ENCODE measurements at regions not wholly inside any gene's neighbourhood (a gene's known extent, or its start where the extent isn't known, plus 50 kb on each side); places are given as distances from the start of the nearest gene placed in this dataset.

DNA sequence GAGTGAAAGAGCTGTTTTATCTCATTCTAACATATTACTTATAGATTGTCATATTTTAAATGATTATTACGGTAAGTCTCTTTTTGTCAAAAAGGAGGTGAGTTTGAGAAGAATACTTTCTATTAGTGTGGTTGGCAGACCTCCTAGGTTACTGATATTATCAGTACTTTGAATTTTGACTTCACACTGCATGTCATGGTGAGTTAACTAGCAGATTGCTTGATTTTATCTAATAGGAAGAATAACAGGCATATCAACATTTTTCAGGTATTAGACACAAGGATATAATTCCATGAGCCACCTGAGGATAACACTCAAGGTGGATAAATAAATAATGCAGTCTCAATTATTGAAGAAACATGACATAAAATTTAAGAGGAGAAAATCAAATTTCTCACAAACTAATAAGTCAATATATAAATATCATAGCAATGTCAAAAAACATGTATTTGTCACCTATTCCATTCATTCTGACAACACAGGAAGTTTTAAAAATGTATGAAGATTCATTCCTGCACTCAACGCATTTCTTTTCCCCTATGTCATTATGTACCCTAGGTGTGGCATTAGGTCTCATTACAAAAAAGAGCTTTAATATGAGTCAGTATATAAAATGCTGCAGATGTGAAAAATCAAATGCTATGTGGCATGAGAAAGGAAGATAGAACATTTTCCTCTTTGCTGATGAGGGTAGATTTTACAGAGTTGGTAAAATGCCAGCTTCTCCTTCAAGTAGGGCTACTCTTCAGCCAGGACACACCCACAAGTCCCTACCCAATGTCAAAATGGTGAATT lies 1621.6 kb downstream of the REEP3 start:
- TF ChIP-seq, protein P1, sequence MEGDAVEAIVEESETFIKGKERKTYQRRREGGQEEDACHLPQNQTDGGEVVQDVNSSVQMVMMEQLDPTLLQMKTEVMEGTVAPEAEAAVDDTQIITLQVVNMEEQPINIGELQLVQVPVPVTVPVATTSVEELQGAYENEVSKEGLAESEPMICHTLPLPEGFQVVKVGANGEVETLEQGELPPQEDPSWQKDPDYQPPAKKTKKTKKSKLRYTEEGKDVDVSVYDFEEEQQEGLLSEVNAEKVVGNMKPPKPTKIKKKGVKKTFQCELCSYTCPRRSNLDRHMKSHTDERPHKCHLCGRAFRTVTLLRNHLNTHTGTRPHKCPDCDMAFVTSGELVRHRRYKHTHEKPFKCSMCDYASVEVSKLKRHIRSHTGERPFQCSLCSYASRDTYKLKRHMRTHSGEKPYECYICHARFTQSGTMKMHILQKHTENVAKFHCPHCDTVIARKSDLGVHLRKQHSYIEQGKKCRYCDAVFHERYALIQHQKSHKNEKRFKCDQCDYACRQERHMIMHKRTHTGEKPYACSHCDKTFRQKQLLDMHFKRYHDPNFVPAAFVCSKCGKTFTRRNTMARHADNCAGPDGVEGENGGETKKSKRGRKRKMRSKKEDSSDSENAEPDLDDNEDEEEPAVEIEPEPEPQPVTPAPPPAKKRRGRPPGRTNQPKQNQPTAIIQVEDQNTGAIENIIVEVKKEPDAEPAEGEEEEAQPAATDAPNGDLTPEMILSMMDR (IDR thresholded peaks at IDR 0.05; ENCODE audit: poor library complexity) = no peak
- TF ChIP-seq EZH2 (IDR thresholded peaks at IDR 0.05; ENCODE audit: borderline replicate concordance) (no peak), EZH2phosphoT487 (IDR thresholded peaks at IDR 0.05; ENCODE audit: low read depth, severe bottlenecking, unreplicated experiment) (no peak)

Data from hepatocyte (in vitro differentiated cells).